GM12873 (cell line): ENCODE measurements at regions not wholly inside any gene's neighbourhood (a gene's known extent, or its start where the extent isn't known, plus 50 kb on each side); places are given as distances from the start of the nearest gene placed in this dataset.
A peak's percentile ranks its signal among the peaks of the same experiment; 100 is the strongest.

ENCODE experiments used
- CTCF ChIP-seq: IDR thresholded peaks from 2 replicates; pipeline ENCODE4 v1.5.1; 2012; ENCODE audit warnings: low read depth, mild to moderate bottlenecking, moderate library complexity, low read length, control low read depth; ENCODE audit not compliant: insufficient read depth; ENCODE audit errors: missing control alignments

GRCh38 chr4:132180020-132180427 lies 969.1 kb upstream of the PCDH10 start:
- no peak for TF ChIP-seq CTCF

GRCh38 chr4:132195176-132195575 lies 953.9 kb upstream of the PCDH10 start:
- TF ChIP-seq CTCF: no peak

- no peak for TF ChIP-seq CTCF
Observed at GRCh38 chr4:132203618-132204017, 945.5 kb upstream of the PCDH10 start.

- TF ChIP-seq CTCF: no peak
Observed at GRCh38 chr4:132214519-132214918, 934.6 kb upstream of the PCDH10 start.

- no peak for TF ChIP-seq CTCF
Observed at GRCh38 chr4:132218406-132218805, 930.7 kb upstream of the PCDH10 start.

- TF ChIP-seq CTCF: no peak
Observed at GRCh38 chr4:132227151-132227856, 921.8 kb upstream of the PCDH10 start.

GRCh38 chr4:132227857-132228165 lies 921.3 kb upstream of the PCDH10 start:
- peak; percentile 60 for TF ChIP-seq CTCF

- no peak for TF ChIP-seq CTCF
Observed at GRCh38 chr4:132228676-132229075, 920.4 kb upstream of the PCDH10 start.
